Right cardiac atrium (tissue), 5 donors: ENCODE measurements at regions not wholly inside any gene's neighbourhood (a gene's known extent, or its start where the extent isn't known, plus 50 kb on each side); places are given as distances from the start of the nearest gene placed in this dataset.

Experiments used
- ATAC-seq, 2 donors: fragments of 200-7000 bp; cut with Tn5 transposase; one replicate each; pipeline versions ENCODE4 v1.8.0 to v1.9.1; 2020; ENCODE audit warnings: moderate library complexity in 2 of 2, mild to moderate bottlenecking in 1 of 2
- DNase-seq, 3 donors: peaks; one replicate each; pipeline ENCODE4 v3.0.0-alpha.2; 2020
- H3K27ac ChIP-seq: one replicate; pipeline ENCODE4 v1.5.1; 2013; ENCODE audit warnings: mild to moderate bottlenecking, low read length, control low read depth, moderate library complexity
- H3K27me3 ChIP-seq: one replicate; pipeline ENCODE4 v1.6.1; 2013; ENCODE audit not compliant: control insufficient read depth, insufficient read depth
- H3K4me1 ChIP-seq: one replicate; pipeline ENCODE4 v1.6.1; 2013; ENCODE audit warnings: low read length; ENCODE audit not compliant: control insufficient read depth, insufficient read depth
- H3K4me3 ChIP-seq: one replicate; pipeline ENCODE4 v1.5.1; 2013; ENCODE audit warnings: low read length, control low read depth
- H3K9me3 ChIP-seq: one replicate; pipeline ENCODE4 v1.6.1; 2013; ENCODE audit warnings: low read length; ENCODE audit not compliant: control insufficient read depth
- WGBS: extraction: QIAGEN DNeasy Blood & Tissue Kit; methylation state at CpG from one replicate; pipeline ENCODE4 v1.1.7; 2013; 5-methylcytosine and 5-hydroxymethylcytosine counted together
- intact Hi-C, 4 donors: fragments of 100-400 bp; cut with DNase I; formaldehyde crosslinking; loops; one replicate each; pipeline versions ENCODE4 v1.11.0 to v1.14.0; 2022 to 2023
- donor health status: healthy with polysubstance abuse.
- donor health status: DM: no; HTN: yes; CAD: no.
- donor health status: DM: no; HTN: no; CAD: no.
- donor health status: DM: no; HTN: yes; CAD: no; lungs with severe emphysema.
- donor health status: DM: yes; HTN: yes; CAD: no.

GRCh38 chr3:144200466-144200865 is 228.8 kb downstream of the DIPK2A start:
- peaks cover 1% of the 10 kb centered on the region for H3K4me1 ChIP-seq
- ATAC-seq (no peak), DNase-seq (no peak)
- intact Hi-C loops, result no loop called here
- no peak overlapping the region for H3K4me3 ChIP-seq
- no peak overlapping the region for H3K27ac ChIP-seq
- H3K27me3 ChIP-seq, result no peaks in the 10 kb centered on the region
- H3K9me3 ChIP-seq, result no peaks in the 10 kb centered on the region

DNA sequence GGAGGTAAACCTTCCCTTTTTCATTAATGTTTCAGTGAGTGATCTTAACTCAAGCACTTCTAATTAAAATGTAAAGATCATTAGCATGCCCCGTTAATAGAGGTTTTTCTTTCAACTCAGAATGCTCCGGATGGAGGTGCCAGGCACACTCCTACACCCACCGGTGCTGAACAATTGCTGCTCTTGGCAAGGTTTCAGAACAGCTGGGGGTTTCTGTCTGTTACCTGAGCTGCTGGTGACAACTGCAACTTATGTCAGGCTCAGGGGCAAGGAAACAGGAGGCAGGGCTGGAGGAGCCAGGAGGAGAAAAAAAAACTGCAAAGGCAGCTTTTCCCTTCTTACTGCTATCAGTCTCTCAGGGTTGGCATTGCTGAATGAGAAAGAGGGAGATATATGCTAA is 250.1 kb downstream of the DIPK2A start:
- no peaks in the 10 kb centered on the region for H3K9me3 ChIP-seq
- no peaks in the 10 kb centered on the region for H3K4me1 ChIP-seq
- no peaks in the 10 kb centered on the region for H3K27me3 ChIP-seq
- intact Hi-C loops, result no loop called here
- DNase-seq (no peak), ATAC-seq (no peak)
- H3K27ac ChIP-seq, result no peak overlapping the region
- 43% methylated on average over 3 of the region's 3 CpGs for WGBS
- no peak overlapping the region for H3K4me3 ChIP-seq

- no peak for ATAC-seq
- H3K4me3 ChIP-seq, result no peak overlapping the region
- H3K27me3 ChIP-seq, result no peaks in the 10 kb centered on the region
- H3K27ac ChIP-seq, result no peak overlapping the region
- no peaks in the 10 kb centered on the region for H3K9me3 ChIP-seq
- DNase-seq, result no peak
- intact Hi-C loops, result no loop called here
- WGBS, result 66% methylated on average over 1 of the region's 1 CpG
- H3K4me1 ChIP-seq, result no peaks in the 10 kb centered on the region
These were observed 257.7 kb downstream of the DIPK2A start for GRCh38 chr3:144229330-144229729.

- Histone ChIP-seq H3K9me3 (no peaks in the 10 kb centered on the region), H3K4me3 (no peak overlapping the region), H3K4me1 (no peaks in the 10 kb centered on the region), H3K27me3 (no peaks in the 10 kb centered on the region), H3K27ac (no peak overlapping the region)
- DNase-seq, result no peak
- no peak for ATAC-seq
- intact Hi-C loops, result no loop called here
These were observed 258.3 kb downstream of the DIPK2A start for GRCh38 chr3:144229953-144230352.

DNA sequence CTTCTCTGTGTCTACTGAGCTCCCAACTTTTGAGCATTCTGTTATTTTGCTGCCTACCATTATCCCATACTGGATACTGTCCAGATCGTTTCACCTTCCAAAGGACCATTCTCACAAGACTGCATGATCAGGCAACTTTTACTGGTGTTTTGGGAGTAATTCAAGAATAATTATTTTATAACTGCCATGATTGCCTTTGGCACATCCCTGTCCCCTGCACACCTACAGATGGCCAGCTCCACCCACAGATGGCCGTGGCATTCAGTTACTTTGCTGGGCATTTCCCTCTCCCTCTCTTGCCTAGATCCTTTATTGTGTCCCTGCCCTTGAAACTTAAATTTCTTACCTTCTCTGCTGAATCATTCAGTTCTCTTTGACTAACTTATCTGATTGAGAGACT is 263.9 kb downstream of the DIPK2A start:
- Histone ChIP-seq H3K27me3 (no peaks in the 10 kb centered on the region), H3K9me3 (no peaks in the 10 kb centered on the region), H3K4me1 (no peaks in the 10 kb centered on the region), H3K27ac (no peak overlapping the region), H3K4me3 (no peak overlapping the region)
- intact Hi-C loops, result no loop called here
- no peak for DNase-seq
- ATAC-seq, result no peak
- 88% methylated on average over 2 of the region's 2 CpGs for WGBS

DNA sequence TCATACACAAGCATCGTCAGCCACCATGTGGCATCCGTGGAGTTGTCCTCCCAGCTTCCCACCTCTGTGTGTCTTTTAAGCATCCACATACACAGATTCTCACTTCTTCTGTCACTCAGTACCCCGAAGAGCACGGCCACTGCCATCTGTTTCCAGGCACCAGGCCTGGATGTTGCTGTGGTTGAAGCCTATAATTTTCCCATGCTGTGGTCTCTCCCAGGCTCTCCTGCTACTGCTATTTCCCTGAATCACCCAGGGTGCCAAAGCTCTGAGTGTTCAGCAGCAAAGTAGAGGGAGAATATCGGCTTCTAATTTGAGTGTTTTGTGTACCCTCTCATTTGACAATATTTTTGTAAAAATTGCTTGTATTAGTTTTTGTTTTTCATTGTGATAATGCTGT is 265.7 kb downstream of the DIPK2A start:
- intact Hi-C loops, result no loop called here
- H3K4me3 ChIP-seq, result no peak overlapping the region
- no peak overlapping the region for H3K27ac ChIP-seq
- H3K4me1 ChIP-seq, result no peaks in the 10 kb centered on the region
- no peak for DNase-seq
- no peak for ATAC-seq
- no peaks in the 10 kb centered on the region for H3K9me3 ChIP-seq
- no peaks in the 10 kb centered on the region for H3K27me3 ChIP-seq
- 96% methylated on average over 5 of the region's 5 CpGs for WGBS

GRCh38 chr3:144241404-144241803 is 269.8 kb downstream of the DIPK2A start:
- intact Hi-C loops, result no loop called here
- 65% methylated on average over 4 of the region's 4 CpGs for WGBS
- no peaks in the 10 kb centered on the region for H3K9me3 ChIP-seq
- H3K4me3 ChIP-seq, result no peak overlapping the region
- no peaks in the 10 kb centered on the region for H3K27me3 ChIP-seq
- H3K4me1 ChIP-seq, result no peaks in the 10 kb centered on the region
- no peak overlapping the region for H3K27ac ChIP-seq
- ATAC-seq (peak in 1 of 2 donors; percentile 51), DNase-seq (no peak)

GRCh38 chr3:144242747-144243146 is 271.1 kb downstream of the DIPK2A start:
- Histone ChIP-seq H3K4me1 (no peaks in the 10 kb centered on the region), H3K9me3 (no peaks in the 10 kb centered on the region), H3K27me3 (no peaks in the 10 kb centered on the region), H3K4me3 (no peak overlapping the region), H3K27ac (no peak overlapping the region)
- WGBS, result 31% methylated on average over 2 of the region's 2 CpGs
- ATAC-seq (peak in 1 of 2 donors; percentile 50), DNase-seq (no peak)
- intact Hi-C loops, result no loop called here

GRCh38 chr3:144244662-144245061 is 273.0 kb downstream of the DIPK2A start:
- DNase-seq, result no peak
- WGBS, result 84% methylated on average over 3 of the region's 3 CpGs
- Histone ChIP-seq H3K9me3 (no peaks in the 10 kb centered on the region), H3K27me3 (no peaks in the 10 kb centered on the region), H3K4me1 (no peaks in the 10 kb centered on the region), H3K27ac (no peak overlapping the region), H3K4me3 (no peak overlapping the region)
- ATAC-seq, result no peak
- intact Hi-C loops, result no loop called here

DNA sequence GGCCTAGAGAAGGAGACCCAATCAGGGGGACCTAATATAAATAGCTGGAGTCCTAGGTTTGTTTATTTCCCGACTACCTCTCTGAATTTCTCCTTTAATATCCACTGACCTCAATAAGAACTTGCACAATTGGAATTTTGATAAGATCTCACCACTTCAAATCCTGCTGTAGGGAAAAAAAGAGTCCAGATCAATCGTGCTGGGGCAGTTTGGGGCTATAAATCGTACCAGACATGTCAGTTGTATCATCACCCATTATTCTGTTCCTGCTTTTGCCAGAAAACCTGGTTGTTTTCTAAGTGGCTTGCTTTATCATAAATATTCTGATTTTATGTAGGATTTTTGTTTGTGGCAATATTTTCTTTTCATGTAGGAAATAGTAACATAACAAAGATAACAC is 281.3 kb downstream of the DIPK2A start:
- WGBS, result 69% methylated on average over 3 of the region's 3 CpGs
- no peak for DNase-seq
- no peaks in the 10 kb centered on the region for H3K9me3 ChIP-seq
- no peak overlapping the region for H3K4me3 ChIP-seq
- intact Hi-C loops, result no loop called here
- H3K27me3 ChIP-seq, result no peaks in the 10 kb centered on the region
- H3K27ac ChIP-seq, result no peak overlapping the region
- H3K4me1 ChIP-seq, result no peaks in the 10 kb centered on the region
- no peak for ATAC-seq

- intact Hi-C loops, result no loop called here
- DNase-seq, result no peak
- ATAC-seq, result no peak
- no peaks in the 10 kb centered on the region for H3K27me3 ChIP-seq
- 63% methylated on average over 2 of the region's 2 CpGs for WGBS
- no peak overlapping the region for H3K4me3 ChIP-seq
- H3K9me3 ChIP-seq, result no peaks in the 10 kb centered on the region
- no peak overlapping the region for H3K27ac ChIP-seq
- H3K4me1 ChIP-seq, result no peaks in the 10 kb centered on the region
These were observed 285.8 kb downstream of the DIPK2A start for GRCh38 chr3:144257381-144257780.

DNA sequence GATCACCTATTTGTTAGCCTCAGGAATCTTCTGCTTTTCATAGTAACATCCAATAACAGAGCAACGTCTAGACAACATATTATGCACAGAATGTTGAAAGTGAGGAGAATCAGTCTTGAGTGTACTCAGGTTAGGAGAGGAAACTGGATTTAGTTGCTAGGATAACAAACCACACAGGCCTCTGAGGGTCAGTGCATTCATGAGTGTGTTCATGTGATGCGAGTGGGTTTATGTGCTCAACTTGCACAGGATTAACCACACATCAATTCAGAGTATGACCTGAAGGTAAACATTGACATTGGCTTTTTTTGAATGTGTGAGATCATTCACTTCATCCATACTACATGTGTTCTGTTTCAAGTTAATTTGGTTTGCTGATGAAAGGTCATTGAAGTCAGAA is 287.6 kb downstream of the DIPK2A start:
- DNase-seq, result no peak
- 88% methylated on average over 2 of the region's 2 CpGs for WGBS
- Histone ChIP-seq H3K4me1 (peaks cover 1% of the 10 kb centered on the region), H3K9me3 (no peaks in the 10 kb centered on the region), H3K4me3 (no peak overlapping the region), H3K27me3 (no peaks in the 10 kb centered on the region), H3K27ac (no peak overlapping the region)
- ATAC-seq, result no peak
- intact Hi-C loops, result no loop called here
